ENCODE measurements at regions not wholly inside any gene's neighbourhood (a gene's known extent, or its start where the extent isn't known, plus 50 kb on each side); places are given as distances from the start of the nearest gene placed in this dataset.
A peak's percentile ranks its signal among the peaks of the same experiment; 100 is the strongest.

- DNase-seq (ENCODE audit: low read depth in 6 of 9, low spot score in 9 of 9) = no peak
- peaks cover 8 to 30% of the 10 kb centered on the region in 2 donors for H3K4me1 ChIP-seq (ENCODE audit: control insufficient read depth in 2 of 2, insufficient read depth in 2 of 2, low read length in 2 of 2)
- WGBS = 99% methylated on average over 1 of the region's 1 CpG
- no peak overlapping the region for H3K4me3 ChIP-seq (ENCODE audit: low read length in 2 of 2)
- no peaks in the 10 kb centered on the region for H3K9me3 ChIP-seq (ENCODE audit: control insufficient read depth in 2 of 2, insufficient read depth in 1 of 2, low read length in 1 of 2)
- no peaks in the 10 kb centered on the region for H3K36me3 ChIP-seq (ENCODE audit: control insufficient read depth in 2 of 2, insufficient read depth in 2 of 2, low read length in 1 of 2)
- H3K27ac ChIP-seq (ENCODE audit: low read depth in 1 of 2, low read length in 1 of 2) = no peak overlapping the region
- no peaks in the 10 kb centered on the region for H3K27me3 ChIP-seq (ENCODE audit: control insufficient read depth in 2 of 2, insufficient read depth in 1 of 2, low read length in 1 of 2)
These were observed 103.5 kb upstream of the YWHAQ start for GRCh38 chr2:9734308-9734707.

GRCh38 chr2:9735335-9735734, 104.5 kb upstream of the YWHAQ start:
- DNase-seq (ENCODE audit: low read depth in 6 of 9, low spot score in 9 of 9) = no peak
- no peaks in the 10 kb centered on the region for H3K36me3 ChIP-seq (ENCODE audit: control insufficient read depth in 2 of 2, insufficient read depth in 2 of 2, low read length in 1 of 2)
- peaks cover 8 to 35% of the 10 kb centered on the region in 2 donors for H3K4me1 ChIP-seq (ENCODE audit: control insufficient read depth in 2 of 2, insufficient read depth in 2 of 2, low read length in 2 of 2)
- no peak overlapping the region for H3K4me3 ChIP-seq (ENCODE audit: low read length in 2 of 2)
- WGBS = 62% methylated on average over 2 of the region's 2 CpGs
- no peaks in the 10 kb centered on the region for H3K27me3 ChIP-seq (ENCODE audit: control insufficient read depth in 2 of 2, insufficient read depth in 1 of 2, low read length in 1 of 2)
- no peaks in the 10 kb centered on the region for H3K9me3 ChIP-seq (ENCODE audit: control insufficient read depth in 2 of 2, insufficient read depth in 1 of 2, low read length in 1 of 2)
- no peak overlapping the region for H3K27ac ChIP-seq (ENCODE audit: low read depth in 1 of 2, low read length in 1 of 2)

GRCh38 chr2:9736021-9736420, 105.2 kb upstream of the YWHAQ start:
- peak in 1 of 9 donors; percentile 51 for DNase-seq (ENCODE audit: low read depth in 6 of 9, low spot score in 9 of 9)
- 59% methylated on average over 1 of the region's 1 CpG for WGBS

GRCh38 chr2:9737053-9737875, 106.0 kb upstream of the TAF1B start:
- no peak overlapping the region for H3K27ac ChIP-seq (ENCODE audit: low read depth in 1 of 2, low read length in 1 of 2)
- WGBS = 96% methylated on average over 9 of the region's 9 CpGs
- no peaks in the 10 kb centered on the region for H3K27me3 ChIP-seq (ENCODE audit: control insufficient read depth in 2 of 2, insufficient read depth in 1 of 2, low read length in 1 of 2)
- no peaks in the 10 kb centered on the region for H3K36me3 ChIP-seq (ENCODE audit: control insufficient read depth in 2 of 2, insufficient read depth in 2 of 2, low read length in 1 of 2)
- H3K9me3 ChIP-seq (ENCODE audit: control insufficient read depth in 2 of 2, insufficient read depth in 1 of 2, low read length in 1 of 2) = peaks cover 0 to 6% of the 10 kb centered on the region in 2 donors
- no peak overlapping the region for H3K4me3 ChIP-seq (ENCODE audit: low read length in 2 of 2)
- peaks cover 8 to 35% of the 10 kb centered on the region in 2 donors for H3K4me1 ChIP-seq (ENCODE audit: control insufficient read depth in 2 of 2, insufficient read depth in 2 of 2, low read length in 2 of 2)
- no peak for DNase-seq (ENCODE audit: low read depth in 6 of 9, low spot score in 9 of 9)

More at GRCh38 chr2:9736021-9736420, 105.2 kb upstream of the YWHAQ start:
- Histone ChIP-seq H3K27ac (ENCODE audit: low read depth in 1 of 2, low read length in 1 of 2) (peak overlapping the region in 1 of 2 donors; percentile 79), H3K4me1 (ENCODE audit: control insufficient read depth in 2 of 2, insufficient read depth in 2 of 2, low read length in 2 of 2) (peaks cover 8 to 35% of the 10 kb centered on the region in 2 donors), H3K4me3 (ENCODE audit: low read length in 2 of 2) (no peak overlapping the region), H3K27me3 (ENCODE audit: control insufficient read depth in 2 of 2, insufficient read depth in 1 of 2, low read length in 1 of 2) (no peaks in the 10 kb centered on the region), H3K9me3 (ENCODE audit: control insufficient read depth in 2 of 2, insufficient read depth in 1 of 2, low read length in 1 of 2) (peaks cover 0 to 5% of the 10 kb centered on the region in 2 donors), H3K36me3 (ENCODE audit: control insufficient read depth in 2 of 2, insufficient read depth in 2 of 2, low read length in 1 of 2) (no peaks in the 10 kb centered on the region)

GRCh38 chr2:9738062-9738461, 105.2 kb upstream of the TAF1B start:
- WGBS = 93% methylated on average over 5 of the region's 5 CpGs
- DNase-seq (ENCODE audit: low read depth in 6 of 9, low spot score in 9 of 9) = no peak
- Histone ChIP-seq H3K4me3 (ENCODE audit: low read length in 2 of 2) (no peak overlapping the region), H3K27me3 (ENCODE audit: control insufficient read depth in 2 of 2, insufficient read depth in 1 of 2, low read length in 1 of 2) (no peaks in the 10 kb centered on the region), H3K36me3 (ENCODE audit: control insufficient read depth in 2 of 2, insufficient read depth in 2 of 2, low read length in 1 of 2) (no peaks in the 10 kb centered on the region), H3K9me3 (ENCODE audit: control insufficient read depth in 2 of 2, insufficient read depth in 1 of 2, low read length in 1 of 2) (peaks cover 0 to 6% of the 10 kb centered on the region in 2 donors), H3K27ac (ENCODE audit: low read depth in 1 of 2, low read length in 1 of 2) (no peak overlapping the region), H3K4me1 (ENCODE audit: control insufficient read depth in 2 of 2, insufficient read depth in 2 of 2, low read length in 2 of 2) (peaks cover 8 to 35% of the 10 kb centered on the region in 2 donors)

- DNase-seq (ENCODE audit: low read depth in 6 of 9, low spot score in 9 of 9) = no peak
- Histone ChIP-seq H3K4me1 (ENCODE audit: control insufficient read depth in 2 of 2, insufficient read depth in 2 of 2, low read length in 2 of 2) (peaks cover 8 to 35% of the 10 kb centered on the region in 2 donors), H3K27ac (ENCODE audit: low read depth in 1 of 2, low read length in 1 of 2) (peak overlapping the region; percentile 63 to 64), H3K9me3 (ENCODE audit: control insufficient read depth in 2 of 2, insufficient read depth in 1 of 2, low read length in 1 of 2) (peaks cover 0 to 6% of the 10 kb centered on the region in 2 donors), H3K4me3 (ENCODE audit: low read length in 2 of 2) (peak overlapping the region; percentile 39 to 49), H3K27me3 (ENCODE audit: control insufficient read depth in 2 of 2, insufficient read depth in 1 of 2, low read length in 1 of 2) (no peaks in the 10 kb centered on the region), H3K36me3 (ENCODE audit: control insufficient read depth in 2 of 2, insufficient read depth in 2 of 2, low read length in 1 of 2) (no peaks in the 10 kb centered on the region)
- 46% methylated on average over 23 of the region's 23 CpGs for whole genome bisulfite sequencing
These were observed 104.5 kb upstream of the TAF1B start for GRCh38 chr2:9738535-9739496.

DNA sequence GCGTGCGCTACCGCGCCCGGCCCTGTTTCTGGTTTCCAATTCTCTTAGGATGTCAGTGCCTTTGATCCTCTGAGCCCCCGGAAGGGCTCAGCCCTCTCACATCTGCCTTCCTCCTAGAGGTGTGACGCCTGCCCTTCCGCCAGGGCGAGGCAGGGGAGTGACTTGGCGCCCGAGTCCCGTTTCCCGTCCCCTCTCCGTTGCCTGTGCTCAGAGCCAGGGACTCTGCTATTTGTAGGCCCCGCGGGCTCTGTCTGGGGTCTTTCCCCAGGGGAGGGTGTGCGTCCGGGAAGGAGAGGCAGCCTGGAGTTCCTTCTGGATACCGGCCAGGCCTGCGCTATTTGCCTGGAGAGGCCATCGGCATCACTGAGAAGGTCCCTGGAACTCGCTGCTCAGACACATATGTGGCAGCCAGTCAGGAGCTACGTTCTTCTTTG, 103.7 kb upstream of the TAF1B start:
- Histone ChIP-seq H3K9me3 (ENCODE audit: control insufficient read depth in 2 of 2, insufficient read depth in 1 of 2, low read length in 1 of 2) (peaks cover 0 to 6% of the 10 kb centered on the region in 2 donors), H3K4me1 (ENCODE audit: control insufficient read depth in 2 of 2, insufficient read depth in 2 of 2, low read length in 2 of 2) (peaks cover 8 to 35% of the 10 kb centered on the region in 2 donors), H3K36me3 (ENCODE audit: control insufficient read depth in 2 of 2, insufficient read depth in 2 of 2, low read length in 1 of 2) (no peaks in the 10 kb centered on the region), H3K27ac (ENCODE audit: low read depth in 1 of 2, low read length in 1 of 2) (peak overlapping the region; percentile 58 to 63), H3K27me3 (ENCODE audit: control insufficient read depth in 2 of 2, insufficient read depth in 1 of 2, low read length in 1 of 2) (no peaks in the 10 kb centered on the region), H3K4me3 (ENCODE audit: low read length in 2 of 2) (peak overlapping the region; percentile 39 to 49)
- 44% methylated on average over 23 of the region's 23 CpGs for WGBS
- DNase-seq (ENCODE audit: low read depth in 6 of 9, low spot score in 9 of 9) = peak in 3 of 9 donors; percentile 47 to 77 (median 59)

- H3K9me3 ChIP-seq (ENCODE audit: control insufficient read depth in 2 of 2, insufficient read depth in 1 of 2, low read length in 1 of 2) = peaks cover 0 to 6% of the 10 kb centered on the region in 2 donors
- no peaks in the 10 kb centered on the region for H3K27me3 ChIP-seq (ENCODE audit: control insufficient read depth in 2 of 2, insufficient read depth in 1 of 2, low read length in 1 of 2)
- no peak for DNase-seq (ENCODE audit: low read depth in 6 of 9, low spot score in 9 of 9)
- 95% methylated on average over 6 of the region's 6 CpGs for WGBS
- no peaks in the 10 kb centered on the region for H3K36me3 ChIP-seq (ENCODE audit: control insufficient read depth in 2 of 2, insufficient read depth in 2 of 2, low read length in 1 of 2)
- H3K4me3 ChIP-seq (ENCODE audit: low read length in 2 of 2) = no peak overlapping the region
- no peak overlapping the region for H3K27ac ChIP-seq (ENCODE audit: low read depth in 1 of 2, low read length in 1 of 2)
- H3K4me1 ChIP-seq (ENCODE audit: control insufficient read depth in 2 of 2, insufficient read depth in 2 of 2, low read length in 2 of 2) = peaks cover 8 to 35% of the 10 kb centered on the region in 2 donors
These were observed 102.7 kb upstream of the TAF1B start for GRCh38 chr2:9740382-9741073.

Measured in thymus (tissue), 11 donors.